Keratinocyte (primary cell): ENCODE measurements at regions not wholly inside any gene's neighbourhood (a gene's known extent, or its start where the extent isn't known, plus 50 kb on each side); places are given as distances from the start of the nearest gene placed in this dataset.

ENCODE experiments used
- DNase-seq: peaks from one replicate; pipeline ENCODE4 v3.0.0-alpha.2; 2011; ENCODE audit warnings: low read depth, missing footprints, low spot score
- FAIRE-seq: peaks from 2 replicates; lab custom pipeline; 2011; peaks lifted over from hg19 to GRCh38; lab: Jason Lieb, UNC
- H2AFZ ChIP-seq: 2 replicates; pipeline ENCODE4 v1.6.0; 2012; ENCODE audit warnings: low read length, control low read depth, inconsistent platforms; ENCODE audit not compliant: control insufficient read depth
- H3K27ac ChIP-seq: 2 replicates; pipeline ENCODE4 v1.5.1; 2011; ENCODE audit warnings: low read length; ENCODE audit not compliant: control insufficient read depth, insufficient read depth
- H3K27me3 ChIP-seq: 3 replicates; pipeline ENCODE4 v1.6.0; 2011; ENCODE audit warnings: low read length; ENCODE audit not compliant: control insufficient read depth, insufficient read depth; ENCODE audit errors: extremely low read depth
- H3K36me3 ChIP-seq, 2 experiments: 2 replicates in 1 of 2; 3 replicates in 1 of 2; pipeline ENCODE4 v1.5.1; 2011; ENCODE audit warnings: low read length in 2 of 2, mild to moderate bottlenecking in 1 of 2; ENCODE audit not compliant: control insufficient read depth in 2 of 2, insufficient read depth in 2 of 2; ENCODE audit errors: extremely low read depth in 1 of 2
- H3K4me1 ChIP-seq: 3 replicates; pipeline ENCODE4 v1.5.1; 2011; ENCODE audit warnings: low read length; ENCODE audit not compliant: control insufficient read depth, insufficient read depth; ENCODE audit errors: extremely low read depth
- H3K4me2 ChIP-seq: 3 replicates; pipeline ENCODE4 v1.6.0; 2011; ENCODE audit warnings: low read depth, low read length; ENCODE audit not compliant: control insufficient read depth, insufficient read depth; ENCODE audit errors: extremely low read depth
- H3K4me3 ChIP-seq, 3 experiments: fragments of 200-600 bp in 1 of 3; sonication (generic) in 1 of 3; 2 replicates in 2 of 3; 3 replicates in 1 of 3; pipeline ENCODE4 v1.5.1; 2011 to 2016; ENCODE audit warnings: low read length in 3 of 3, mild to moderate bottlenecking in 3 of 3, control low read depth in 2 of 3, inconsistent platforms in 1 of 3, low read depth in 1 of 3, mixed read lengths in 1 of 3, mixed run types in 1 of 3, moderate library complexity in 1 of 3; ENCODE audit not compliant: control insufficient read depth in 2 of 3, insufficient read depth in 2 of 3; ENCODE audit errors: extremely low read depth in 1 of 3
- H3K79me2 ChIP-seq: 2 replicates; pipeline ENCODE4 v1.6.0; 2012; ENCODE audit warnings: low read length; ENCODE audit not compliant: control insufficient read depth, insufficient read depth
- H3K9ac ChIP-seq: 3 replicates; pipeline ENCODE4 v1.6.0; 2011; ENCODE audit warnings: low read length; ENCODE audit not compliant: control insufficient read depth, insufficient read depth; ENCODE audit errors: extremely low read depth
- H3K9me1 ChIP-seq: 3 replicates; pipeline ENCODE4 v1.6.0; 2011; ENCODE audit warnings: low read length; ENCODE audit not compliant: control insufficient read depth, insufficient read depth; ENCODE audit errors: extremely low read depth
- H3K9me3 ChIP-seq: 2 replicates; pipeline ENCODE4 v1.5.1; 2012; ENCODE audit warnings: low read depth, low read length; ENCODE audit not compliant: control insufficient read depth
- H4K20me1 ChIP-seq: 3 replicates; pipeline ENCODE4 v1.6.0; 2011; ENCODE audit warnings: low read length; ENCODE audit not compliant: control insufficient read depth, insufficient read depth; ENCODE audit errors: extremely low read depth
- EZH2 ChIP-seq: IDR thresholded peaks from one replicate; pipeline ENCODE4 v1.6.1; 2012; ENCODE audit warnings: inconsistent platforms, mild to moderate bottlenecking, low read length, moderate library complexity
- dilution Hi-C: fragments of 300-500 bp; cut with MboI; formaldehyde crosslinking; loops from one replicate; pipeline ENCODE4 v1.7.0; 2020; ENCODE audit warnings: low sequenced_read_pairs; ENCODE audit not compliant: extremely low pct_ligation_motif_present
- TF ChIP-seq, protein P1 (sequence below), 3 experiments: IDR thresholded peaks in 1 of 3; conservative IDR thresholded peaks in 1 of 3; optimal IDR thresholded peaks in 1 of 3; 2 replicates in 2 of 3; 3 replicates in 1 of 3; pipeline versions ENCODE3 to v1.5.1; 2011; ENCODE audit warnings: low read length in 3 of 3, mild to moderate bottlenecking in 3 of 3, moderate library complexity in 2 of 3, control low read depth in 1 of 3, inconsistent platforms in 1 of 3; ENCODE audit not compliant: insufficient read depth in 2 of 3; ENCODE audit errors: extremely low read depth in 1 of 3

DNA sequence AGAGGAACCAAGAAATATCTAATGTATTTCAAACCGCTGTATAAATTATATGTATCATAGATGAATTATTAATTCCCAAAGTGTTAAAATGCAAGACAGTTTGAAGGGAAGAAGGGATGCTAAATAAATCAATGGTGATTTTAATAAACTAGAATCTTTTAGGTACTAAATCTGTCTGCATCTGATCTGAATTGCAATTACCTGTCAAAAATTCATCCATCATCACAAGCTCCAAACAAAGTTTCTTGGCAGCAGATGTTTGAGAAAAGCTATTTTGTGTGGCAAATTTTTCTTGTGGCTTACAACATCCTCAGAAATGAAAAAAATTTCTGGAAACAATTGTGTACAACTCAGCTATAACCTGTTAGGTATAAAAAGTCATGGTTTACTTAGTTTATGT lies 816.0 kb upstream of the NDST4 start:
- H3K27ac ChIP-seq = no peak overlapping the region
- H2AFZ ChIP-seq = no peak overlapping the region
- no peak overlapping the region for H3K4me2 ChIP-seq
- no peaks in the 10 kb centered on the region for H3K79me2 ChIP-seq
- no peak overlapping the region for H3K4me3 ChIP-seq
- no peak overlapping the region for H3K9ac ChIP-seq
- no peak for TF ChIP-seq EZH2
- TF ChIP-seq, protein P1, sequence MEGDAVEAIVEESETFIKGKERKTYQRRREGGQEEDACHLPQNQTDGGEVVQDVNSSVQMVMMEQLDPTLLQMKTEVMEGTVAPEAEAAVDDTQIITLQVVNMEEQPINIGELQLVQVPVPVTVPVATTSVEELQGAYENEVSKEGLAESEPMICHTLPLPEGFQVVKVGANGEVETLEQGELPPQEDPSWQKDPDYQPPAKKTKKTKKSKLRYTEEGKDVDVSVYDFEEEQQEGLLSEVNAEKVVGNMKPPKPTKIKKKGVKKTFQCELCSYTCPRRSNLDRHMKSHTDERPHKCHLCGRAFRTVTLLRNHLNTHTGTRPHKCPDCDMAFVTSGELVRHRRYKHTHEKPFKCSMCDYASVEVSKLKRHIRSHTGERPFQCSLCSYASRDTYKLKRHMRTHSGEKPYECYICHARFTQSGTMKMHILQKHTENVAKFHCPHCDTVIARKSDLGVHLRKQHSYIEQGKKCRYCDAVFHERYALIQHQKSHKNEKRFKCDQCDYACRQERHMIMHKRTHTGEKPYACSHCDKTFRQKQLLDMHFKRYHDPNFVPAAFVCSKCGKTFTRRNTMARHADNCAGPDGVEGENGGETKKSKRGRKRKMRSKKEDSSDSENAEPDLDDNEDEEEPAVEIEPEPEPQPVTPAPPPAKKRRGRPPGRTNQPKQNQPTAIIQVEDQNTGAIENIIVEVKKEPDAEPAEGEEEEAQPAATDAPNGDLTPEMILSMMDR (optimal IDR thresholded peaks at IDR 0.05 in 1 of 3, IDR thresholded peaks at IDR 0.05 in 1 of 3, conservative IDR thresholded peaks at IDR 0.05 in 1 of 3; ENCODE audit: extremely low read depth in 1 of 3, insufficient read depth in 2 of 3, low read length in 3 of 3) = no peak
- dilution Hi-C loops = no loop called here
- no peaks in the 10 kb centered on the region for H3K9me1 ChIP-seq
- H3K9me3 ChIP-seq = no peaks in the 10 kb centered on the region
- H3K36me3 ChIP-seq = no peaks in the 10 kb centered on the region
- no peaks in the 10 kb centered on the region for H4K20me1 ChIP-seq
- H3K4me1 ChIP-seq = no peaks in the 10 kb centered on the region
- H3K27me3 ChIP-seq = no peaks in the 10 kb centered on the region
- DNase-seq (no peak), FAIRE-seq (no peak)

DNA sequence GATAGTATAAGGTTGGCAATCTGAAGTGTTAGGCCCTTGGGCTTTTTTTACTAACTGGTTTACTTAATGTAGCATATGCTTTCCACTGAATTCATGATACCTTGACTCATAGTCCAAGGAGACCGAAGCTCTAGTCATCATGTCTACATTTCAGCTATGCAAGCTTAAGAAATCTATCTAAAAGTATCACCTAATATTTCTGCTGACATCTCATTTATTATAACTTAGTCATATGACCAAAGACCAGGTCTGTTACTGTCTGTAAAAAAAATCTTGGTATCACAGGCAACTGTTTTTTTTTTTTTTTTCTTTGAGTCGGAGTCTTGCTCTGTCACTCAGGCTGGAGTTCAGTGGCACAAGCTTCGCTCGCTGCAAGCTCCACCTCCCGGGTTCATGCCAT lies 814.0 kb upstream of the NDST4 start:
- no peaks in the 10 kb centered on the region for H3K9me3 ChIP-seq
- H3K27me3 ChIP-seq = no peaks in the 10 kb centered on the region
- dilution Hi-C loops = no loop called here
- H3K27ac ChIP-seq = no peak overlapping the region
- H3K4me2 ChIP-seq = no peak overlapping the region
- no peaks in the 10 kb centered on the region for H3K4me1 ChIP-seq
- no peak overlapping the region for H3K4me3 ChIP-seq
- DNase-seq (no peak), FAIRE-seq (no peak)
- no peak overlapping the region for H3K9ac ChIP-seq
- H3K79me2 ChIP-seq = no peaks in the 10 kb centered on the region
- H3K9me1 ChIP-seq = no peaks in the 10 kb centered on the region
- no peak overlapping the region for H2AFZ ChIP-seq
- no peaks in the 10 kb centered on the region for H4K20me1 ChIP-seq
- TF ChIP-seq, protein P1 (optimal IDR thresholded peaks at IDR 0.05 in 1 of 3, IDR thresholded peaks at IDR 0.05 in 1 of 3, conservative IDR thresholded peaks at IDR 0.05 in 1 of 3; ENCODE audit: extremely low read depth in 1 of 3, insufficient read depth in 2 of 3, low read length in 3 of 3) = no peak
- TF ChIP-seq EZH2 = no peak
- no peaks in the 10 kb centered on the region for H3K36me3 ChIP-seq
